GM12874 (cell line): ENCODE measurements at regions not wholly inside any gene's neighbourhood (a gene's known extent, or its start where the extent isn't known, plus 50 kb on each side); places are given as distances from the start of the nearest gene placed in this dataset.
A peak's percentile ranks its signal among the peaks of the same experiment; 100 is the strongest.

Experiments used
- CTCF ChIP-seq: IDR thresholded peaks from 2 replicates; pipeline ENCODE4 v1.5.1; 2011; ENCODE audit warnings: low read depth, mild to moderate bottlenecking, control low read depth, low read length, moderate library complexity; ENCODE audit not compliant: insufficient read depth

- no peak for TF ChIP-seq CTCF
These were observed 536.0 kb downstream of the GABRG2 start for GRCh38 chr5:162603443-162604070.

- 0 out of 2 replicates have a peak, but pooled peaks have one; percentile 5 for TF ChIP-seq CTCF
These were observed 540.3 kb downstream of the GABRG2 start for GRCh38 chr5:162607879-162608278.

GRCh38 chr5:162624110-162624509, 556.5 kb downstream of the GABRG2 start:
- no peak for TF ChIP-seq CTCF

- TF ChIP-seq CTCF = no peak
These were observed 569.9 kb downstream of the GABRG2 start for GRCh38 chr5:162637481-162637880.

- no peak for TF ChIP-seq CTCF
These were observed 571.3 kb downstream of the GABRG2 start for GRCh38 chr5:162638849-162639248.

GRCh38 chr5:162641142-162641813, 573.7 kb downstream of the GABRG2 start:
- no peak for TF ChIP-seq CTCF

GRCh38 chr5:162654661-162655405, 587.3 kb downstream of the GABRG2 start:
- no peak for TF ChIP-seq CTCF
